ENCODE measurements at regions not wholly inside any gene's neighbourhood (a gene's known extent, or its start where the extent isn't known, plus 50 kb on each side); places are given as distances from the start of the nearest gene placed in this dataset.

GRCh38 chr12:125685915-125686314 lies 620.7 kb downstream of the AACS start:
- DNase-seq: no peak

- no peak for DNase-seq
Observed at GRCh38 chr12:125687403-125687802, 622.2 kb downstream of the AACS start.

- DNase-seq: no peak
Observed at GRCh38 chr12:125687820-125688219, 622.6 kb downstream of the AACS start.

- no peak for DNase-seq
Observed at GRCh38 chr12:125688223-125688622, 623.0 kb downstream of the AACS start.

GRCh38 chr12:125688881-125689280 lies 623.6 kb downstream of the AACS start:
- DNase-seq: no peak

GRCh38 chr12:125689576-125690410 lies 624.6 kb downstream of the AACS start:
- no peak for DNase-seq

- no peak for DNase-seq
Observed at GRCh38 chr12:125690841-125691240, 625.6 kb downstream of the AACS start.

- DNase-seq: no peak
Observed at GRCh38 chr12:125696054-125696453, 630.8 kb downstream of the AACS start.

- DNase-seq: no peak
Observed at GRCh38 chr12:125704803-125705202, 639.6 kb downstream of the AACS start.

GRCh38 chr12:125720961-125721360 lies 655.7 kb downstream of the AACS start:
- DNase-seq: no peak

GRCh38 chr12:125734137-125734536 lies 668.9 kb downstream of the AACS start:
- no peak for DNase-seq

GRCh38 chr12:125738211-125738610 lies 673.0 kb downstream of the AACS start:
- no peak for DNase-seq

- no peak for DNase-seq
Observed at GRCh38 chr12:125742413-125742812, 677.2 kb downstream of the AACS start.

- DNase-seq: no peak
Observed at GRCh38 chr12:125744201-125744600, 679.0 kb downstream of the AACS start.

- DNase-seq: no peak
Observed at GRCh38 chr12:125755512-125755911, 690.3 kb downstream of the AACS start.

GRCh38 chr12:125766091-125766490 lies 700.9 kb downstream of the AACS start:
- no peak for DNase-seq

GRCh38 chr12:125772403-125772802 lies 707.2 kb downstream of the AACS start:
- DNase-seq: no peak

GRCh38 chr12:125773033-125773640 lies 707.9 kb downstream of the AACS start:
- peak; percentile 60 for DNase-seq

- DNase-seq: no peak
Observed at GRCh38 chr12:125775507-125775906, 710.3 kb downstream of the AACS start.

GRCh38 chr12:125776212-125776611 lies 711.0 kb downstream of the AACS start:
- no peak for DNase-seq

GRCh38 chr12:125786143-125786542 lies 720.9 kb downstream of the AACS start:
- DNase-seq: no peak

GRCh38 chr12:125794401-125794800 lies 729.2 kb downstream of the AACS start:
- DNase-seq: no peak

GRCh38 chr12:125797421-125798175 lies 732.4 kb downstream of the AACS start:
- no peak for DNase-seq

GRCh38 chr12:125804660-125805059 lies 739.4 kb downstream of the AACS start:
- DNase-seq: no peak

Data from activated CD8-positive, alpha-beta memory T cell treated with anti-CD3 and anti-CD28 coated beads, Interleukin-2, amount 50 U/mL, for 48 hours (primary cell).